ENCODE measurements at regions not wholly inside any gene's neighbourhood (a gene's known extent, or its start where the extent isn't known, plus 50 kb on each side); places are given as distances from the start of the nearest gene placed in this dataset.

GRCh38 chr14:29042551-29042950 lies 276.0 kb downstream of the FOXG1 start:
- DNase-seq: no peak

GRCh38 chr14:29043737-29044136 lies 277.1 kb downstream of the FOXG1 start:
- DNase-seq: no peak

GRCh38 chr14:29045237-29045636 lies 278.6 kb downstream of the FOXG1 start:
- DNase-seq: no peak

GRCh38 chr14:29054119-29054518 lies 287.5 kb downstream of the FOXG1 start:
- DNase-seq: no peak

GRCh38 chr14:29056041-29056566 lies 289.5 kb downstream of the FOXG1 start:
- no peak for DNase-seq

GRCh38 chr14:29061702-29062101 lies 295.1 kb downstream of the FOXG1 start:
- no peak for DNase-seq

GRCh38 chr14:29062466-29062865 lies 295.9 kb downstream of the FOXG1 start:
- DNase-seq: no peak

GRCh38 chr14:29062976-29063375 lies 296.4 kb downstream of the FOXG1 start:
- DNase-seq: no peak

GRCh38 chr14:29064305-29064900 lies 297.8 kb downstream of the FOXG1 start:
- DNase-seq: no peak

GRCh38 chr14:29069228-29069627 lies 302.6 kb downstream of the FOXG1 start:
- no peak for DNase-seq

- DNase-seq: no peak
Measured at GRCh38 chr14:29075761-29076160, 309.2 kb downstream of the FOXG1 start.

- no peak for DNase-seq
Measured at GRCh38 chr14:29077916-29078315, 311.3 kb downstream of the FOXG1 start.

GRCh38 chr14:29078810-29079522 lies 312.4 kb downstream of the FOXG1 start:
- DNase-seq: no peak

- DNase-seq: no peak
Measured at GRCh38 chr14:29085546-29085945, 319.0 kb downstream of the FOXG1 start.

- no peak for DNase-seq
Measured at GRCh38 chr14:29089849-29090248, 323.3 kb downstream of the FOXG1 start.

GRCh38 chr14:29092121-29092520 lies 325.5 kb downstream of the FOXG1 start:
- no peak for DNase-seq

- no peak for DNase-seq
Measured at GRCh38 chr14:29097476-29097875, 330.9 kb downstream of the FOXG1 start.

- DNase-seq: no peak
Measured at GRCh38 chr14:29098656-29099055, 332.1 kb downstream of the FOXG1 start.

- DNase-seq: no peak
Measured at GRCh38 chr14:29102266-29102665, 335.7 kb downstream of the FOXG1 start.

- peak; percentile 10 for DNase-seq
Measured at GRCh38 chr14:29102996-29103395, 336.4 kb downstream of the FOXG1 start.

GRCh38 chr14:29108908-29109307 lies 342.3 kb downstream of the FOXG1 start:
- DNase-seq: no peak

- DNase-seq: no peak
Measured at GRCh38 chr14:29109589-29109988, 343.0 kb downstream of the FOXG1 start.

GRCh38 chr14:29111554-29111953 lies 345.0 kb downstream of the FOXG1 start:
- DNase-seq: no peak

GRCh38 chr14:29123017-29123416 lies 356.4 kb downstream of the FOXG1 start:
- DNase-seq: no peak

GRCh38 chr14:29126361-29126760 lies 359.8 kb downstream of the FOXG1 start:
- DNase-seq: no peak

All from NCI-H1092 (cell line).